GM03348 (cell line): ENCODE measurements at regions not wholly inside any gene's neighbourhood (a gene's known extent, or its start where the extent isn't known, plus 50 kb on each side); places are given as distances from the start of the nearest gene placed in this dataset.
"Not testable (repeated sequence)": the region's sequence is repeated elsewhere in the genome, so short reads cannot be mapped to it uniquely, and the experiment has no call there.

Experiments
- DNase-seq: peaks from one replicate; pipeline ENCODE4 v3.0.0; 2012; ENCODE audit warnings: low spot score

DNA sequence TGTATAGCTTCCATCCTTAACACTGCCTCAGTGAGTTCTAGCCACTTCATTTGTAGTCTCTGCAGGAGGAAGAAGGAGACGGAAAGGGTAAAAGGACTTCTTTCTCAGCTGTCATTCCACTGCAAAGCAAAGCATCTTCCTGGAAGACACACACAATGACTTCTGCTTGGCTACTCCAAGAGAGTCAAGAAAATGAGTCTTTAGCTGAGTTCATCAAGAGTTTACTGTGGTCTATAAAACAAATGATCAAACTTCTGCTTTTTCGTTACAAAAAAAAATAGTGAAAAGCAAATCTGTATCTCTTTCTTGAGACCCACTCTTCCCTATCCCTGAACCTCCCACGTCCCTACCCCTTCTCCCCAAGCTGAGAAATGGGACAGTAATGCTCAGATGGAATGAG is 205.0 kb upstream of the AHR start:
- DNase-seq, result no peak

DNA sequence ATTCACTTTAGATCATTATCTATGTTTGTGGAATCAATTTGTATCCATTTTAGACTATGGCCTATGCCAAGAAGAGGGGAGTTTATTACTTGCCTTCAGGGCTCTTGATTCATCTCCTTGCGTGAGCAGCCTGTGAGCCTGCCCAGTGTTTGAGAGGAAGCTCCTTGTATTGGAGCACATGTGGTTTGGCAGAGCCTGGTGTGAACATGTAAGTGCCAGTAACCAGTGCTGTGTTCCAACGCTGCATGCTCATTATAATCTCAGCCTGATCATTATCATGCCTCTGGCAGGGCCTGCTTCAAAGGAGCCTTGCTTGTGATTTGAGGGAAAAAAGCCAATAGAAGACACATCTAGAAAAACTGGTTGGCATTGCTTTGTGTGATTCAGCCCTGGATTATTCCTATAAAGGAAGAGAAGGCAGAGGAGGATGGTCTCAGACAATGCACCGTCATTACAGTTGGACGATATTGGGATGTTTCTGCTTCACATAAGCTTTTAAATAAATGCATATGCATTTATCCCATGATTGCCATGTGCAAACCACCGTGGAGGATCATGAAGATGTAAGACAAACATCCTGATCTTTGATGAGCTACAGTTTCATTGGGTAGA is 203.4 kb upstream of the AHR start:
- DNase-seq, result peak; percentile 49

DNA sequence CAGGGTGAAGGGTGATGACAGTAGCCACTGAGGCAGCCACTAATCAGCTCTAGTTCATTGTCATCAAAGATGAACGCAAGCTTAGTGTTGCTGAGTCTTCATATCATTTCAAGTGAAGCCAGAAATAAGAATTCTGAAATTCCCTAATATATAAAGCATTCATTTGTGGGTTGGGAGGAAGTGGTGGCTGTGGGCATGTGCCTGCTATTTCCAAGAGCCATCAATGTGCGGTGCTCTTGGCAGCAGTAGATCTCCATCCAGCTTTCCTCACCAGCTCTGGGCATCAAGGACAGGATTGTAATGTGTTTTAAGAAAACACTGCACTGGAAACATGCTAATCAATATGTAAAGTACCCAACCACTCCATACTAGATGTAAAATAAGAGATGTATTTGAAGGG is 202.5 kb upstream of the AHR start:
- no peak for DNase-seq

DNA sequence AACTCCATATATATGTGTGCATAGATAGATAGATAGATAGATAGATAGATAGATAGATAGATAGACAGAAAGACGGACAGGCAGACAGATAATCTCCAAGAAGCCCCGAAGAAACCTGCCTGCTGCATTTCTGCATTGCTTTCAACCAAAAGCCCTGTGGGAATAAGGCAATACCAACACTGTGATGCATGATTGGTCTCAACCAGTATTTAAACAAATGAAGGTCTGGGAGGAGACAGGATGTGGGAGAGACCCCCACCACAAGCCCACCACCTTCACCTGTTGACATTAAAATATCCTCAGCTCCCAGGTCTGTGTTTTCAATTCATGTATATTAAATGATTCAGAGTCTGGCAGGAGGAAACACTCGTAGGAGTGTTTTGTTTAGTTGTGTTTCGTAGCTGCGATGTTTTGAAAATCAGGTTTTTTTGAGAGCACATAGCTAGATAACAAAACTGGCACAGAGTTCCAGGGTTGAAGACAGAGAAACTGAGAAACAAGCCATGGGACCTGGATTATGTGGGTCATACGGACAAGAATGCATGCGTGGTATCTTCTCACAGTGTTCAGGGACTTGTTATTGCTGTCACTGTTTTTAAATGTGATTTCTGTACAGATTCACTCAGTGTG is 200.7 kb upstream of the AHR start:
- no peak for DNase-seq

GRCh38 chr7:17098515-17098914 is 199.9 kb upstream of the AHR start:
- no peak for DNase-seq

- no peak for DNase-seq
Measured at GRCh38 chr7:17099083-17099973, 199.1 kb upstream of the AHR start.

GRCh38 chr7:17099974-17100509 is 198.4 kb upstream of the AHR start:
- DNase-seq, result not testable (repeated sequence)

- DNase-seq, result no peak
Measured at GRCh38 chr7:17101207-17101696, 197.2 kb upstream of the AHR start.

- no peak for DNase-seq
Measured at GRCh38 chr7:17103170-17103569, 195.3 kb upstream of the AHR start.

DNA sequence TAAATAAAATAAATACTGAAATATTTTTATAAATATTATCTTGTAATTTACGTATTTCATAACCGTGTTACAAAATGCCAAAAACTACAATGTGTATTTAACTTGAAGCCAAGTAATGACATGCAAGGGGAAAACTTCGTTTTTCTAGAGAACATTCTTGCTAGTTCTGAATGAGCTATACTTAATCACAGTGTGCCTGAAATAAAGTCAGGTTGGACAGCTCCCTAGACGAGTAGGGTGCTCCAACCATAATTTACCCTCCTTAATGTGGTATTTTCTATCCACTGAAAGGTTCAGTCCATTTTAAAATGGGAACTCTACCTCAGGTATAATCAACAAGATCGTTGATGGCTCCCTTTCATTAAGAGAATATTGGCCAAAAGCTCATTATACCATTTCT is 194.5 kb upstream of the AHR start:
- DNase-seq, result no peak

GRCh38 chr7:17104419-17104818 is 194.0 kb upstream of the AHR start:
- no peak for DNase-seq

GRCh38 chr7:17105701-17106100 is 192.8 kb upstream of the AHR start:
- no peak for DNase-seq

DNA sequence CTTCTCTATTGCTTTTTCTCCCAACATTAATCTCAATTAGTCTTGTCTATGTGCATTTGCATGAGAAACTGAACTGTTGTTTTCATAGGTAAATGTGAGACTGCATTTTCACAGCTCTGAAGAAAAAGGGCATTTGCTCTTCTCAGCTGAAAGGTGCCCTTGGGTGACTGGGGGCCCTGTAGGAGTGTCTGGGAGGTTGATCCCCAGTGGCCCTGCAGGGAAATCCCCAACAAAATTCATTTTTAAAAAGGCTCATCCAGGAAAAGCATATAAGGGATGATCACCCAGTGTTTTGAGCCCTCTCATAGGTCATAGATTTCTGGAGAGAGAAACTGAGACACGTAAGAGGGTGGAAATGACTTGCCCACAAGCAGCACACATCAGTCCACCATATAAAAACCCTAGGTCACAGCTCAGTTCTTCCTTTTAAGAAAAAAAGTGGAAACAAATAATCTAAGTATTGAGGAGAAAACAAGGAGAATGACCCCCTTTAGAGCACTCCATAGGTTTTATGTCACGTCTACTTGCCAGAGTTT is 190.3 kb upstream of the AHR start:
- DNase-seq, result no peak

GRCh38 chr7:17109020-17109419 is 189.4 kb upstream of the AHR start:
- DNase-seq, result peak; percentile 20

DNA sequence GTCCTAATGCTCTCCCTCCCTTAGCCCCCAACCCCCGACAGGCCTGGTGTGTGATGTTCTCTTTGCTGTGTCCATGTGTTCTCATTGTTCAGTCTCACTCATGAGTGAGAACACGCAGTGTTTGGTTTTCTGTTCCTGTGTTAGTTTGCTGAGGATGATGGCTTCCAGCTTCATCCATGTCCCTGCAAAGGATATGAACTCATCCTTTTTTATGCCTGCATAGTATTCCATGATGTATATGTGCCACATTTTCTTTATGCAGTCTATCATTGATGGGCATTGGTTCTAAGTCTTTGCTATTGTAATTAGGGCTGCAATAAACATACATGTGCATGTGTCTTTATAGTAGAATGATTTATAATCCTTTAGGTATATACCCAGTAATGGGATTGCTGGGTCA is 184.7 kb upstream of the AHR start:
- DNase-seq, result not testable (repeated sequence)

DNA sequence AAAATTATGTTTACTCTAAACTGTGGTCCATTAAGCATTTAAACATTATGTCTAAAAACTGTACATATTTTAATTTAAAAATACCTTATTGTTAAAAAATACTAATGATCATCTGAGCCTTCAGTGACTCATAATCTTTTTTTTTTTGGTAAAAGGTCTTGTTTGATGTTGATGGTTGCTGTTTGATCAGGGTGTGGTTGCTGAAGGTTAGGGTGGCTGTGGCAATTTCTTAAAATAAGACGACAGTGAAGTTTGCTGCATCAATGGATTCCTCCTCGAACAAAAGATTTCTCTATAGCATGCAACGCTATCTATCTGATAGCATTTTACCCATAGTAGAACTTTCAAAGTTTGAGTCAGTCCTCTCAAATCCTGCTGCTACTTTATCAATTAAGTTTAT is 180.0 kb upstream of the AHR start:
- DNase-seq, result no peak

- no peak for DNase-seq
Measured at GRCh38 chr7:17120756-17121155, 177.7 kb upstream of the AHR start.

- no peak for DNase-seq
Measured at GRCh38 chr7:17121671-17122070, 176.8 kb upstream of the AHR start.

GRCh38 chr7:17123020-17123419 is 175.4 kb upstream of the AHR start:
- peak; percentile 71 for DNase-seq

GRCh38 chr7:17126413-17127268 is 171.8 kb upstream of the AHR start:
- no peak for DNase-seq

DNA sequence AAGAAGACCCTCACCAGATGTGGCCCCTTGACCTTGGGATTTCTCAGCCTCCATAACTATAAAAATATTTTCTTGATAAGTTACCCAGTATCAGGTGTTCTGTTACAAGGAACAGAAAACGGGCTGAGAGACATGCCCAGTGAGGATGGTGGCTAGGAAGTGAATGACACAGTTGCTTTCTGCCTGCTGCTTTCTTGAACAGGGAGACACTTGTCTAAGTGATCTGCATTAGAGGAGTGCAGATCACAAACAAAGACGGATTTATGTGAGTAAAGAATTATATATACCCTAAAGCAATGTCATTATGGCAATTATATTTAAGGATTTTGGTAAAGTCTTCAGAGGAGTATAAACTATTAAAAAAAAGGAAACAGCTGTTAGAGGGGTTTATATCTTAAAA is 169.2 kb upstream of the AHR start:
- no peak for DNase-seq
